Nephron progenitor cell (in vitro differentiated cells): ENCODE measurements at regions not wholly inside any gene's neighbourhood (a gene's known extent, or its start where the extent isn't known, plus 50 kb on each side); places are given as distances from the start of the nearest gene placed in this dataset.

Experiments used
- DNase-seq: peaks from one replicate; pipeline ENCODE4 v3.0.0; 2021
- H3K27ac Mint-ChIP-seq: 2 replicates; pipeline ENCODE4 v1.8.0; 2021; ENCODE audit warnings: mild to moderate bottlenecking, moderate library complexity, mixed read lengths
- H3K27me3 Mint-ChIP-seq: 2 replicates; pipeline ENCODE4 v1.8.0; 2021; ENCODE audit warnings: mild to moderate bottlenecking, low read depth, mixed read lengths; ENCODE audit not compliant: poor library complexity
- H3K36me3 Mint-ChIP-seq: 2 replicates; pipeline ENCODE4 v1.8.0; 2021; ENCODE audit warnings: low read depth, mixed read lengths
- H3K4me1 Mint-ChIP-seq: 2 replicates; pipeline ENCODE4 v1.8.0; 2021; ENCODE audit warnings: mixed read lengths
- H3K4me3 Mint-ChIP-seq: 2 replicates; pipeline ENCODE4 v1.8.0; 2021; ENCODE audit warnings: mild to moderate bottlenecking, moderate library complexity, mixed read lengths
- H3K9me3 Mint-ChIP-seq: 2 replicates; pipeline ENCODE4 v1.8.0; 2021; ENCODE audit warnings: mild to moderate bottlenecking, moderate library complexity, mixed read lengths
- CTCF ChIP-seq: fragments of 200-600 bp; sonication (generic); IDR thresholded peaks from 2 replicates; pipeline ENCODE4 v1.5.0; 2021; ENCODE audit warnings: antibody characterized with exemption

- H3K27me3 Mint-ChIP-seq, result no peaks in the 10 kb centered on the region
- no peaks in the 10 kb centered on the region for H3K36me3 Mint-ChIP-seq
- no peak for TF ChIP-seq CTCF
- H3K4me1 Mint-ChIP-seq, result peaks cover 10% of the 10 kb centered on the region
- no peak overlapping the region for H3K4me3 Mint-ChIP-seq
- no peaks in the 10 kb centered on the region for H3K9me3 Mint-ChIP-seq
- H3K27ac Mint-ChIP-seq, result no peak overlapping the region
- no peak for DNase-seq
Observed at GRCh38 chr16:72470541-72470940, 298.6 kb upstream of the PMFBP1 start.

- Mint-ChIP-seq H3K4me3 (no peak overlapping the region), H3K27me3 (no peaks in the 10 kb centered on the region), H3K27ac (peak overlapping the region; percentile 74), H3K36me3 (no peaks in the 10 kb centered on the region), H3K9me3 (no peaks in the 10 kb centered on the region), H3K4me1 (peaks cover 6% of the 10 kb centered on the region)
- TF ChIP-seq CTCF, result no peak
- no peak for DNase-seq
Observed at GRCh38 chr16:72469932-72470331, 298.0 kb upstream of the PMFBP1 start.

GRCh38 chr16:72468582-72468981 lies 296.6 kb upstream of the PMFBP1 start:
- H3K4me3 Mint-ChIP-seq, result no peak overlapping the region
- no peak for TF ChIP-seq CTCF
- no peak overlapping the region for H3K27ac Mint-ChIP-seq
- H3K36me3 Mint-ChIP-seq, result no peaks in the 10 kb centered on the region
- no peaks in the 10 kb centered on the region for H3K4me1 Mint-ChIP-seq
- H3K27me3 Mint-ChIP-seq, result no peaks in the 10 kb centered on the region
- DNase-seq, result no peak
- no peaks in the 10 kb centered on the region for H3K9me3 Mint-ChIP-seq

- no peaks in the 10 kb centered on the region for H3K4me1 Mint-ChIP-seq
- DNase-seq, result no peak
- no peaks in the 10 kb centered on the region for H3K9me3 Mint-ChIP-seq
- H3K27ac Mint-ChIP-seq, result no peak overlapping the region
- H3K4me3 Mint-ChIP-seq, result no peak overlapping the region
- H3K27me3 Mint-ChIP-seq, result no peaks in the 10 kb centered on the region
- no peaks in the 10 kb centered on the region for H3K36me3 Mint-ChIP-seq
- TF ChIP-seq CTCF, result peak; percentile 59
Observed at GRCh38 chr16:72467157-72467759, 295.3 kb upstream of the PMFBP1 start.

- H3K4me3 Mint-ChIP-seq, result no peak overlapping the region
- H3K27me3 Mint-ChIP-seq, result peaks cover 4% of the 10 kb centered on the region
- H3K9me3 Mint-ChIP-seq, result no peaks in the 10 kb centered on the region
- DNase-seq, result no peak
- no peaks in the 10 kb centered on the region for H3K4me1 Mint-ChIP-seq
- H3K27ac Mint-ChIP-seq, result no peak overlapping the region
- no peak for TF ChIP-seq CTCF
- peaks cover 7% of the 10 kb centered on the region for H3K36me3 Mint-ChIP-seq
Observed at GRCh38 chr16:72464597-72465368, 292.8 kb upstream of the PMFBP1 start.

GRCh38 chr16:72464052-72464451 lies 292.1 kb upstream of the PMFBP1 start:
- no peaks in the 10 kb centered on the region for H3K4me1 Mint-ChIP-seq
- no peak for TF ChIP-seq CTCF

More at GRCh38 chr16:72464052-72464451, 292.1 kb upstream of the PMFBP1 start:
- H3K27me3 Mint-ChIP-seq, result peaks cover 4% of the 10 kb centered on the region
- H3K4me3 Mint-ChIP-seq, result no peak overlapping the region
- H3K27ac Mint-ChIP-seq, result no peak overlapping the region
- DNase-seq, result no peak
- peaks cover 6% of the 10 kb centered on the region for H3K9me3 Mint-ChIP-seq
- H3K36me3 Mint-ChIP-seq, result peaks cover 14% of the 10 kb centered on the region
